CD4-positive, alpha-beta memory T cell (primary cell): ENCODE measurements at regions not wholly inside any gene's neighbourhood (a gene's known extent, or its start where the extent isn't known, plus 50 kb on each side); places are given as distances from the start of the nearest gene placed in this dataset.
"Not testable (repeated sequence)": the region's sequence is repeated elsewhere in the genome, so short reads cannot be mapped to it uniquely, and the experiment has no call there.

ENCODE experiments used
- CTCF ChIA-PET: fragments of 350-600 bp; sonication (Branson Sonifier 250); formaldehyde crosslinking; loops from one replicate; lab custom pipeline; 2021; ENCODE audit warnings: inconsistent platforms; ENCODE audit not compliant: partially characterized antibody; lab: Charles Lee
- POLR2A ChIA-PET: fragments of 350-600 bp; sonication (Branson Sonifier 250); formaldehyde crosslinking; loops from one replicate; lab custom pipeline; 2021; ENCODE audit not compliant: partially characterized antibody; lab: Charles Lee
- DNase-seq, 5 donors: peaks; one replicate each; pipeline versions ENCODE4 v3.0.0 to v3.0.0-alpha.2; 2020 to 2022; ENCODE audit warnings: mixed read lengths in 1 of 5
- H3K27ac ChIP-seq: one replicate; pipeline ENCODE4 v1.7.0; 2013; ENCODE audit warnings: low read depth, low read length
- H3K27me3 ChIP-seq: 2 replicates; pipeline ENCODE4 v1.7.0; 2013; ENCODE audit warnings: mild to moderate bottlenecking, low read length, moderate library complexity; ENCODE audit not compliant: insufficient read depth
- H3K36me3 ChIP-seq: 2 replicates; pipeline ENCODE4 v1.7.0; 2013; ENCODE audit warnings: mild to moderate bottlenecking, low read length, moderate library complexity; ENCODE audit not compliant: insufficient read depth
- H3K4me1 ChIP-seq: 2 replicates; pipeline ENCODE4 v1.7.0; 2013; ENCODE audit warnings: mild to moderate bottlenecking, low read length, moderate library complexity; ENCODE audit not compliant: insufficient read depth
- H3K4me3 ChIP-seq, 2 donors: one replicate each; pipeline ENCODE4 v1.7.0; 2013; ENCODE audit warnings: low read length in 2 of 2, mild to moderate bottlenecking in 1 of 2
- H3K9me3 ChIP-seq, 2 donors: one replicate each; pipeline ENCODE4 v1.7.0; 2013; ENCODE audit warnings: low read length in 2 of 2, control low read depth in 1 of 2; ENCODE audit not compliant: control insufficient read depth in 1 of 2
- H3K27ac Mint-ChIP-seq, 7 donors: one replicate each; pipeline ENCODE4 v1.8.0; 2020 to 2021; ENCODE audit warnings: mixed read lengths in 7 of 7, mild to moderate bottlenecking in 6 of 7, inconsistent platforms in 3 of 7, moderate library complexity in 3 of 7
- H3K27me3 Mint-ChIP-seq, 2 donors: one replicate each; pipeline ENCODE4 v1.8.0; 2020 to 2021; ENCODE audit warnings: mixed read lengths in 2 of 2
- H3K36me3 Mint-ChIP-seq, 2 donors: one replicate each; pipeline ENCODE4 v1.8.0; 2020 to 2021; ENCODE audit warnings: mixed read lengths in 2 of 2, inconsistent platforms in 1 of 2, mild to moderate bottlenecking in 1 of 2
- H3K4me1 Mint-ChIP-seq, 4 donors: one replicate each; pipeline ENCODE4 v1.8.0; 2020 to 2021; ENCODE audit warnings: mixed read lengths in 4 of 4, mild to moderate bottlenecking in 1 of 4
- H3K4me3 Mint-ChIP-seq, 8 donors: one replicate each; pipeline ENCODE4 v1.8.0; 2020 to 2021; ENCODE audit warnings: mixed read lengths in 8 of 8, mild to moderate bottlenecking in 7 of 8, moderate library complexity in 6 of 8, inconsistent platforms in 3 of 8
- H3K9me3 Mint-ChIP-seq, 8 donors: one replicate each; pipeline ENCODE4 v1.8.0; 2020 to 2021; ENCODE audit warnings: mixed read lengths in 8 of 8, mild to moderate bottlenecking in 5 of 8, inconsistent platforms in 3 of 8, moderate library complexity in 1 of 8
- intact Hi-C: fragments of 100-400 bp; cut with micrococcal nuclease; formaldehyde crosslinking; loops from one replicate; pipeline ENCODE4 v1.15.1; 2023

- H3K4me1 ChIP-seq, POLR2A ChIA-PET, intact Hi-C loops, CTCF ChIA-PET, H3K27ac ChIP-seq, H3K4me3 ChIP-seq, H3K36me3 Mint-ChIP-seq, H3K27me3 ChIP-seq, DNase-seq, H3K27me3 Mint-ChIP-seq, H3K4me1 Mint-ChIP-seq, H3K36me3 ChIP-seq, H3K9me3 ChIP-seq, H3K4me3 Mint-ChIP-seq, H3K9me3 Mint-ChIP-seq, H3K27ac Mint-ChIP-seq: not testable (repeated sequence)
Observed at GRCh38 chr9:66837242-66837937, 63.1 kb upstream of the ZNF658 start.
